ENCODE measurements at regions not wholly inside any gene's neighbourhood (a gene's known extent, or its start where the extent isn't known, plus 50 kb on each side); places are given as distances from the start of the nearest gene placed in this dataset.
"Not testable (repeated sequence)": the region's sequence is repeated elsewhere in the genome, so short reads cannot be mapped to it uniquely, and the experiment has no call there.

DNA sequence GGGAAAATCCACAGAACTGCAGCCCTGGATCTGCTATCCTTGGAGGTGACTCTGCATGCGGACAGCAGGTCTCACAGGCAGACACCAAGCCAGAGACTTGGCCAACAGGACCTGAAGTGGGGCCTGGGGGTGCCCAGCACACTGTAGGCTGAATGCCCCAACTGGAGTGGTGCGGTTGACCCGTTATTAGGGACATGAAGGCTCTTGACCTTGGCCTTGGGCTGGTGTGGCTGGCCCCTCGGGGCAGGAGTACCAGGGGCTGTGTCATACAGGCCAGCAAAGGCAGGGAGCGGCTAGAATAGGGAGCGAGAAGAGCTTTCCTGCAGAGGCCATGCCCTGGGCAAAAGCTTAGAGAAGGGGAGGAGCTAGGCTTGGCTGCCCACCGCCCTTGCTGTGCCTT, 153.2 kb upstream of the MVB12B start:
- no peak for DNase-seq (ENCODE audit: low spot score)

DNA sequence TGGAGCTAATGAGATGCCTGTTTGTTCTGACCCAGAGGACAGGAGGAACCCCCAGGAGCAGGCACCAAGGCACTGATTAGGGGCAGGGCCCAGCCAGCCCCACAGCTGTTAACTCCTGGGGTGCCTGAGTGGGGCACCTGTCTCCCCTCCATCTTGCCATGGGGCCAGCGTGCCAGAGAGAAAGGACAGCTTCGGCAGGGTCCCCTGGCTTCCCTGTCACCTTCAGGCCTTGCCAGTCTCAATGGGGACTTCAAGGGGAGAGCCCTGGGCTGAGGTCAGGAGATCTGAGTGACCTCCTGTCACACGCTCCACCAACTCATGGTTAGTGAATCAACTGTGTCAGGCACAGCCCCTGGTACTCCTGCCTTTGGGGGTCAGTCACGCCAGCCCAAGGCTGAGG, 152.7 kb upstream of the MVB12B start:
- DNase-seq (ENCODE audit: low spot score), result no peak

DNA sequence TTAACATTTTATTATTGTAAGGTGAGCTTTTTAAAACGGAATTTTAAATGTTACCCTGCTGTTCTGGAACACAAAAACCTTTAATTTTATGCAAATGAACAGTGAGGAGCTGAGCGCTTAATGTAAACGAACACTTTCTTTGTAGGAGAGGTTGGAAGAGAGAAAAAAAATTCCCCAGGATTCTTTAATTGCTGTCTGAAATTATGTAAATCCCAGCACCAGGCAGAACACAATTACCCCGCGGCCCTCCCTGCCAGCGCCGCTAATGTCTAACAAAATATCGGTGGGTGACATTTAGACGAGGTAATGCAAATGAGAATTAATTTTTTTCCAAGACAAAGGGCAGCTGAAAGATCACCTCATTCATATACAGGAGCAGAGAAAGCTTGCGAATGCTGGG, 143.4 kb upstream of the MVB12B start:
- DNase-seq (ENCODE audit: low spot score), result no peak

DNA sequence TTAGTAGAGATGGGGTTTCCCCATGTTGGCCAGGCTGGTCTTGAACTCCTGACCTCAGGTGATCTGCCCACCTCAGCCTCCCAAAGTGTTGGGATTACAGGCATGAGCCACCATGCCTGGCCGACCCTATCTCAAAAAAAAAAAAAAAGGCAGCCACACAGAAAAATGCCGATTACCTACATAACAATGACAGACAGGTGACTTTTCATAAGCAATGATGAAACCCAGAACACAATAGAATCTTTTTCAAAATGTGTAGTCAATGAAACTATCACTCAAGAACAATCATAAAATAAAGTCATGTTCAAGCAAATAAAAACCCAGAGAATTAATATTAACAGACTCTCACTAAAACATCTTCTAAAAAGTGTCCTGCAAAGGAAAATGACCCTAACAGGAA, 135.6 kb upstream of the MVB12B start:
- not testable (repeated sequence) for DNase-seq (ENCODE audit: low spot score)

DNA sequence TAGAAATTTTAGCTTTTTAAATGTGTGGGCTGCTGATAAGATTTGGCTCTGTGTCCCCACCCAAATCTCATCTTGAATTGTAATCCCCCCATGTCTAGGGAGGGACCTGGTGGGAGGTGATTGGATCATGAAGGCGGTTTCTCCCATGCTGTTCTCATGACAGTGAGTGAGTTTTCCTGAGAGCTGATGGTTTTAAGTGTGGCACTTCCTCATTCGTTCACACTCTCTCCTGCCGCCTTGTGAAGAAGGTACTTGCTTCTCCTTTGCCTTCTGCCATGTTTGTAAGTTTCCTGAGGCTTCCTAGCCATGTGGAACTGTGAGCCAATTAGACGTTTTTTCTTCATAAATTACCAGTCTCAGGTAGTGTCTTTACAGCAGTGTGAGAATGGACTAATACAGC, 127.8 kb upstream of the MVB12B start:
- no peak for DNase-seq (ENCODE audit: low spot score)

DNA sequence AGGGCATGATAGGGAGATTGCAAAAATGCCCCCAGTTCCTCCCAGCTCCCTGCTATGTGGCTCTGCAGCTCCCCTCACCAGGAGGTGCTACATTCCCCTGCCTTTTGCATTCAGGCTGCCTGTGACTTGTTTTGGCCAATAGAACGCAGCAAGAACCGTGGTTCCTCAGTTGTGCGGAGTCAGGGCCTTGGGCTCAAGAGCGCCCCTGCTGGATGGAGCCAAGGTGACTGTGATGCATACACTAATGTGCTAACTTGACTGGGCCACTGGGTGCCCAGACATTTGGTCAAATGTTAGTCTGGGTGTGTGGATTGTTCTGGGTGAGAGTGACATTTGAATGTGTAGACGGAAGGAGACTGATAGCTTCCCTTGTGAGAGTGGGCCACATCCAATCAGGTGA, 123.3 kb upstream of the MVB12B start:
- DNase-seq (ENCODE audit: low spot score), result no peak

DNA sequence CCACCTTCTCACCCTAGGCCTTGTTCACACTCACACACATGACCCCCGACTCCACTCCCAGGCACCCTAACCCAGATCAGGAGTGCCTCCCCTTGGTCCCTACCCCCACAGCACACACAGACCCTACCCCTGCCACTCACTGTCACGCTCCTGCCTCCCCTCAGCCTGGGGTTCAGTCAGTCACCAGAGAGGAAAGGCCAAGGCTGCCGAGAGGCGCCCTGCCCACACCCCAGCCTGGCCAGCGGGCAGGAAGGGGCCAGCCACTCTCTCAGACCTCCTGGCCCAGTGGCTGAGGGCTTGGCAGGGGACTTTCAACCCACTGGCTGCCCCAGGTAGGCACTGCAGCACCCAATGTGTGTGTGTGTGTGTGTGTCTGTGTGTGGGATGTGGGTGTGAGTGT, 122.4 kb upstream of the MVB12B start:
- DNase-seq (ENCODE audit: low spot score), result no peak

DNA sequence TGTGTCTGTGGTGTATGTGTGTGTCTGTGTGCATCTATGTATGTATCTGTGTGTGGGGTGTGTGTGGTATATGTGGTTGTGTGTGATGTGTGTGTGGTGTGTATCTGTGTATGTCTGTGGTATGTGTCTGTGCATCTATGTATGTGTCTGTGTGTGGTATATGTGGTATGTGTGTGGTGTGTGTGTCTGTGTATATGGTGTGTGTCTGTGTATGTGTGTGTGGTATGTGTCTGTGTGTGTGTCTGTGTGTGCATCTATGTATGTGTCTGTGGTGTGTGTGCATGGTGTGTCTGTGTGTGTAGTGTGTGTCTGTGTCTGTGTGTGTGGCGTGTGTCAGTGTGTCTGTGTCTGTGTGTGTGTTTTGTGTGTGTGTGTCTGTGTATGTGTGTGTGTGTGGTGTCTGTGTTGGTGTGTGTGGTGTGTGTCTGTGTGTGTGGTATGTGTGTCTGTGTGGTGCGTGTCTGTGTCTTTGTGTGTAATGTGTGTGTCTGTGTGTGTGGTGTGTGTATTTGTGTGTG, 121.9 kb upstream of the MVB12B start:
- DNase-seq (ENCODE audit: low spot score), result no peak

DNA sequence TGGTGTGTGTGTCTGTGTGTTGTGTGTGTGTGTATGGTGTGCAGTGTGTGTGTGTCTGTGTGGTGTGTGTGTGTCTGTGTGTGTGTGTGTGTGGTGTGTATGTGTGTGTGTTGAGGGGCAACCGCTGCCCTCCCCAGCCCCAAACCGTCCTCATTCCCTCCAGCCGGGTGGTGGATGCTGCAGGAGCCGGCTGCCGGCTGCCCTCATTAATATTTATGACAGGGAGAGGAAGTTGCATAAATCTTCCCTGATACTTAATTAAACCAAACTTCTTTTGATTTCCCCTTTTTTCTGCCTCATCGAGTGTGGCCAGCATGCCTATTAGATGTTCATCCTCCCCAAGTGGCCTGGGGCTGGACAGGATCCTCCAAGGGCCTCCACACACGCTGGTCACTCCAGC, 121.4 kb upstream of the MVB12B start:
- DNase-seq (ENCODE audit: low spot score), result no peak

DNA sequence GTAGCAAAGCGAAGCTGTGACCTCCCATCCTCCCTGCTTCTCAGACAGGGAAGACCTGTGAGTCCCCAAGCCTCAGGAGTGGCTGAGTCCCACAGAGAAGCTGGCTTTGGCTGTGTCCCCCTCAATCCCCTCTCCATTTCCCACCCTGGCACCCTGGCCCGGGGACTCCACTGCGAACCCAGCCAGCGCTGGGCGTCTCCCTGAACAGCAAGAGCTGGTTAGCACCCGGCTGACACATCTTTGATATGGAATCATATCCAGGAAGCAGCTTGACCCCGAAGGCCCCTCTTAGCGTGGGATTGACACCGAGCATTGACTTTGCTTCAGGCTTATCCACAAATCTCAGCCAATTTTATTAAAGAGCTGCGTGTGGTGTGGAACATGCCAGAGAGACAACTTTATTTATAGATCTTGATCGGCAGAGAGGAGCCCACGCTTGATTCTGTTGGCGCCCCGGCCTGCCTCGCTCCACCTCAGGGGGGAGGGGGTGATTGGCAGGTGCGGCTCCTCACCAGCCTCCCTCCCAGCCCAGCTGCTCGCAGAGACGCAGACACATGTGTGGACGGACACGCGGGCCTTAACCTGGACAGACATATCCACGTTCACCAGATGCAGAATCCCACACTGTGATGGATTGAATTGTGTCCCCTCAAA, 120.7 kb upstream of the MVB12B start:
- no peak for DNase-seq (ENCODE audit: low spot score)

DNA sequence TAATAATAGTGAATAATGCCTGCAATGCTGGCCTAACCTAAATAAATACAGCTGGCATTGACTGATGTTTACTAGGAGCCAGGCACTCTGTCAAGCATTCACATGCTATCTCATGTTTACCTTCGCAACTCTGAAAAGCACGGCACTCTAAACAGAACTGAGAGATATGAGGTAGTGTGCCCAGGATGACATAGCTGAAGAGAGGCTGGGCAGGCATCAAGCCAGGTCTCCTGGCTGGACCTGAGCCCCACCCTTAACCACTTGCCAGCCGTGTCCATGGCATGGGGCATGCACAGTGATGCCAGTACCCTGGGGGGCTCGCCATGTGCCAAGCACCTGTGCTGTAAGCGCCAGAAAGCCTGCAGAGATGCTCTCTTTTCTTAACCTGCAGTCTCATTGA, 119.4 kb upstream of the MVB12B start:
- no peak for DNase-seq (ENCODE audit: low spot score)

DNA sequence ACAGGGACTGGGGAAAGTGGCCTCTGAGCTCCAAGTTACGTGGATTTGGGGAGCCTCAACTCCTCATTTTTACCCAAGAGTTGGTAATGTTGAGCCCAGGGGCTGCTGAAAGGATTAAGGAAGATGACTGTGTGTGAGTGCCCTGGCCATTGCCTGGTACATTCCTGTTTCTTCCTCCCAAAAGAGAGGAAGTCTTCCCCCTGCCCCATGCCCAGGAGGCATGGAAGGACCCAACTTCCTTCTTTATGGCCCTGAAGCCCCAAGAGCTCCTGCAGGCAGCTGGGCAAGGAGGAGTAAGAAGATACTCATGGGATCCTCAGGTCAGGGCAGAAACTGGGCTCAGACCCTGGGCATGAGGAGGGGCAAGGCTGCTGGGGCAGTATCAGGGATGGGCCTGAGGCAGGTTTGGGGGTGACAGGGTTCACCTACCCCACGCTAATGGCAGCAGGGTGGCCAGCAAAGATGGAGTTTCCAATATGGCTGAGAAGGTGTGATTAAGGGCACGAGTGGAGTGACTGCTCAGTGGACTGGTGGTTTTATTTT, 118.3 kb upstream of the MVB12B start:
- DNase-seq (ENCODE audit: low spot score), result no peak

DNA sequence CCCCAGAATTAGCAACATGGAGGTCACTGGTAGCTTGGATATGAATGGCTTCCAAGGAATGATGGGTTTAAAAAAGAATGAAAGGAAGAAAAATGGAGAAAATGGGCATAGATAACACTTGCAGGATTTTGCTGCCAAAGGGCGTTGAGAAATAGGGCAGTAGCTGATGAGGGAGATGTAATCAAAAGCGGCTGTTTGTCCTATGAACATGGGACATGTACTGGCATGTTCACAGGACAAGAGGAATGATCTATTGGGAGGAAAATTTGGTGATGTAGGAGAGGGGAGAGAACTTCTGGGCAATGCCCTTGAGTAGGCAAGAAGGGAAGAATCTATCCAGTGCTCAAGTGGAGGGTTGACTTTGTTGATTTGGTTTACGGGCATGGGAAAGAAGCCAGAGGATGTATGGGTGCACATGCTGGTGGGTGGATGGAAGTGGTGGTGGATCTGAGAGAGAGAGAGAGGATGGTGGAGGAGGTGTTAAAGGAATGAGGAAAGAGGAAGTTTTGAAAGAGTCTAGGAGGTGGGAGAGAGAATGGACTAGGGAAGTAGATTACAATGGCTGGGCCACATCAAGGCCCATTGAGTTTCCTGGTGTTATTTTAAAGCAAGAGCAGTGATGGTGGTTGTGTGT, 115.1 kb upstream of the MVB12B start:
- no peak for DNase-seq (ENCODE audit: low spot score)

DNA sequence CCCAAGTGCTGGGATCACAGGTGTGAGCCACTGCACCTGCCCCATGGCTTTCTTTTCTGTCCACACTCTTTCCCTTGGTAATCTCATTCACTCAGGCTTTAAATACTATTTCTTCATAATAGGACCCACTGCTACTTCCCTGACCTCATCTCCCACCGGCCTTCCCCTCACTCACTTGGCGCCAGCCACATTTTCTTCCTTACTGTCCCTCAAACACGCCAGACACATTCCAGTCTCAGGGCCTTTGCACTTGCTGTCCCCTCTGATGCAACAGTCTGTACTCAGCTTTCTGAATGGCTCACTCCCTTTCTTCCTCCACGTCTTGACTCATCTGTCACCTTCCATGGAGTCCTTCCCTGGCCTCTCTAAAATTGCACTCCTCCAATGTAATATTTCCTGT, 111.1 kb upstream of the MVB12B start:
- DNase-seq (ENCODE audit: low spot score), result no peak

DNA sequence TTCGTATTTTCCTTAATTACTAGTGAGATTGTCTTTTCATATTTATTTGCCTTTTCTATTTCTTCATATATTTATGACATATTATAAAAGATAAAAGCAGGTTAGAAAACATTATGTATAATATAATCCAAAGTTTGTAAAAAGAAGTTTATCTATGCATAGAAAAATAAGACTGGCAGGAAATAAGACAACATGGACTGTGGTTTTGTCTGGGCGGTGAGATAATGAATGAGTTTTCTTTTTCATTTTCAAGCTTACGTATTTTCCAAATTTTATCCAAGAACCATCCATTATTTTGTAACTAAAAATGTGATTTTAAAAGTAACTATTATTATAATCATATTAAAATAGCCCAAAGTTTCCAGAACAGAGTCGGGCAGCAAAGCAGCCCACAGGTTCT, 109.8 kb upstream of the MVB12B start:
- DNase-seq (ENCODE audit: low spot score), result no peak

DNA sequence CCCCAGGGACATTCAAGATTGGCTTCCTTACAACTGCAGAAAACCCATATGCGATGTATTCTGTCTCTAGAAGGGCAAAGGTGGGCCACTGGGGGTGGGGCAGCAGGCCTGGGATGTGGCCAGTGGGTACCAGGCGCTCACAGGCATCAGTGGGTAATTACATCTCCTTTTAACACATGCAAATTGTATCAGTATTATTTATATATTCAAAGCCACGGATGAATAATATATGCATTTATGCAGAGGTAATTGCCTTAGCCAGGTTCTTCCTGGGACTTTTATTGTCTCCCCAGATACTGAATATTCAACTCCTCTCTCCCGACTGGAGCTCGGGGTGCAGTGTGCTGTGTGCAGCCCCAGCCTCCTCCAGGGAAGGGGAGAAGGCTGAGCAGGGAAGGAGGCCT, 109.4 kb upstream of the MVB12B start:
- DNase-seq (ENCODE audit: low spot score), result no peak

DNA sequence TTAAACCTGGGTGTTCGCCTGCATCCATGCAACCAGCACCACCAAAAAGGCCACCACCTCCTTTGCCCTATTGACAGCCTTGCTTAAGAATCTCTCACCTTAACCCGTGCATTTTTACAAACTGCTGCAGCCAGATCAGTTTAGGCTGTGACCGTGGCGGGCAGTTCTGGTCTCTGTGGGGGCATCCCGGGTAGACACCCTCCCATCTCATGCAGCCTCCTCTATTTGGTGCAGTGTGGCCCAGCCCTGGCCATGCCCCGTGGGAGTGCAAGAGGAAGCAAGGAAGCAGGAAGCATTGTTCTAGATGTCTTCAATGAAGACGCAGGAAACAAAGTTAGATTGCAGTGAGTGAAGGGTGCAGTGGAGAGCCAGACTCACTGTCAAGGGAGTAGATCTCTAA, 108.8 kb upstream of the MVB12B start:
- no peak for DNase-seq (ENCODE audit: low spot score)

DNA sequence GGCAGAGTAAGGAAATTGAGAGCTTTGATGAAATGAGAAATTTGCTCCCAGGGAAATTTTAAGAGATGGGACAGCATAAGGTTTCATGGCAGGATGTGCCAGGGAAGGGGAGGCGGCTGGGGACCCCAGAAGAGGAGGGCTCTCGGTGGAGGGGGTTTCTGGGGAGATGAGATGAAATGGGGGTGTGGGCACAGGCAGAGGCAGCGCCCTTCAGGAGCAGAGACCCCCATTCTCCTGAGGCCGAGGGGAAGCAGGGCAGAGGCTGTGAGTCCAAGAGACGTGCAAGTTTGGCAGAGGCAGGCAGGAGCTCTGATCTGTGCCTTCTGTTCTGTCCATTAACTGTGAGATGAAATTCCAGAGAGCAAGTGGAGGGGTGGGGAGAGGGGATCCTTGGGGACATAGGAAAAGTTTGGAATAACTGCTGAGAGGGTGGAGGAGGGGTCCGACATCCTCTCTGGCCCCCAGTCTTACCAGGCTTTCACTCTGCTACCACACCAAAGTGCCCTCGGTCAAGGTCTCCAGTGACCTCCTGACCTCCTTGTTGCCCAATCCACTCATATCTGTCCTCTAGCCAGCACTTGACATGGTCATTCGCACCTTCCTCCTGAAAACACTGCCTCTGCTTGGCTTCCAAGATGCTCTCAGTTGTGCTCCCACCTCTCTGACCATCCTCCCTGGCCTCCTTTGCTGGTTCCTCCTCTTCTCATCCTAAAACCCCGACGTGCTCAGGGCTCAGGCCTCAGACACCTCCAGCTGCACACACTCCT, 108.1 kb upstream of the MVB12B start:
- DNase-seq (ENCODE audit: low spot score), result no peak

DNA sequence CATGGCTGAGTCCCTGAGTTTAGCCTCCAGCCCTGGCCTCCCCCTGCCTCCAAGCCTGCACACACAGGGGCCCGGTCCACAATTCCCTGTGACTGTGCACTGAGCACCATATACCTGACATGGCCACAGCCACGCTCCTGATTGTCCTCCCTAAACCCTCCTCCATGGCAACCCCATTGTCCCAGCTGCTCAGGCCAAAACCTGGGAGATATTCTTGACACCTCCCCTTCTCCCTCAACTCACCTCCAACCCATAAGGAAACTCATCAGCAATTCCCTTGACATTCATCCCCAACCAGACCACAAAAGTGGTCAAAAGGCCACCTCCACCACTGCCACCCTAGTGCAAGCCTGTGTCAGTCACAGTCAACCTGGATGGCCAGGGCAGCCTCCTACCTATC, 107.5 kb upstream of the MVB12B start:
- no peak for DNase-seq (ENCODE audit: low spot score)

DNA sequence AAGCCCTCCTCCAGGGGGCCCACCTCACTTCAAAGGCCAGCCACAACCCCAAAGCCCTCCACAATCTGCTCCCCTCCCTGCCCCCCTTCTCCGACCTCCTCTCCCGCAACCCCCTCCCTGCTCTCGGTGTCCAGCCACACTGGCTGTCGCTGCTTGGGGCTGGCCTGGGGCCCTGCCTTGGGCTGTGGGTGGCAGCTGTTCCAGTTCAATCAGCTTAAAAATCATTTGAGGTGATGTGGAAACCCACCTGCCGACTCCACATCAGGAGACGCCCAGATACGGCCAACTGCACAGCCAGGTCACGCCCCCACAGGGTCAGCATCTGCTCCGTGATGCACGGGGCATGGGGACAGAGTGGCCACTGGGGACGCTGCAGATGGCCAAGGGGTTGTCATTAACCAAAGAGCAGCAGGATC, 107.0 kb upstream of the MVB12B start:
- DNase-seq (ENCODE audit: low spot score), result no peak

DNA sequence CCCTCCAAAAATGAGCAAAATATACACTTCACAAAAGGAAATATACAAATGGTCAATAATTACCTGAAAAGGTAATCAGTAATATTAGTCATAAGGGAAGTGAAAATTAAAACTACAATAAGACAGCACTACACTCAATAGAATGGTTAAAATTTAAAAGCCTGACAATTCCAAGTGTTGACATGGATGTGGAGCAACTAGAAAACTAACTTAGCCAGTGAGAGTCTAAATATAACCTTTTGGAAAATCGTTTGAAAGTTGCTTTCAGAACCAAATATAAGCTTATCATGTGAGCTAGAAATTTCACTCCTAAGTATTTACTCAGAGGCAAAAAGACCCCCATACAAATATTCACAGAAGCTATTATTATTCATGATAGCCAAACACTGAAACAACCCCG, 105.1 kb upstream of the MVB12B start:
- DNase-seq (ENCODE audit: low spot score), result no peak

DNA sequence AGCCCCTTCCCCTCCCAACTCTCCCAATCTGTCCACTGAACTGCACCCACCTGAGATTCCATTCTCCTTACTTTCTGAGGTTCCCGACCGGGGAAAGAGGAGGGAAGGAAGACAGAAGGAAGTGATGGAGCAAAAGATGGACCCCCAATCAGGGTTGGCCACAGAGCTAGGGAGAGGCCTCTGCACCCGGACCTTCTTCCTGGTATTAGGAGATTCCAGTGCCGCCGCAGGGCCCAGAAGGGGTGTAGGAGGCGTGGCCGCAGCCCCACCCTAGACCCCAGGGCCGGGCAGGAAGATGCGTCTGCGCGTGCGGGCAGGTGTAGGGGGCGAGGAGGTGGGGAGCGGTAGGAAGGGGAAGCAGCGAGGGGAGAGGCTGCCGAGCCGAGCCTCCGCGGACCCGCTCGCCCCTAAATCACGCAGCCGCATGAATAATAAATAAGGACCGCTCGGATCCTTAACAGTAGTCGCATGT, 104.2 kb upstream of the MVB12B start:
- DNase-seq (ENCODE audit: low spot score), result no peak

Data from activated CD4-positive, alpha-beta T cell treated with anti-CD3 and anti-CD28 coated beads, Interleukin-2, Interleukin-4, amounts not matched to agents 100 ng/mL and 50 ng/mL, durations not matched to agents 16 hours and 8 hours (primary cell).